Testis (tissue), 2 donors: ENCODE measurements at regions not wholly inside any gene's neighbourhood (a gene's known extent, or its start where the extent isn't known, plus 50 kb on each side); places are given as distances from the start of the nearest gene placed in this dataset.

ENCODE experiments used
- DNase-seq: peaks from one replicate; pipeline ENCODE4 v3.0.0-alpha.2; 2019
- H3K27ac ChIP-seq, 2 donors: fragments of 200-600 bp; sonication (generic); one replicate each; pipeline ENCODE4 v1.5.1; 2019
- H3K27me3 ChIP-seq: fragments of 200-600 bp; sonication (generic); one replicate; pipeline ENCODE4 v1.5.1; 2019
- H3K36me3 ChIP-seq: fragments of 200-600 bp; sonication (generic); one replicate; pipeline ENCODE4 v1.5.1; 2017; ENCODE audit warnings: low read depth; ENCODE audit errors: missing control alignments
- H3K4me1 ChIP-seq: fragments of 200-600 bp; sonication (generic); one replicate; pipeline ENCODE4 v1.5.1; 2019
- H3K4me3 ChIP-seq, 2 donors: fragments of 200-600 bp; sonication (generic); one replicate each; pipeline ENCODE4 v1.5.1; 2017 to 2019
- H3K9me3 ChIP-seq: fragments of 200-600 bp; sonication (generic); one replicate; pipeline ENCODE4 v1.5.1; 2017
- CTCF ChIP-seq, 3 experiments: fragments of 450-650 bp in 2 of 3; fragments of 200-600 bp in 1 of 3; sonication (generic) in 1 of 3; IDR thresholded peaks; one replicate each; pipeline ENCODE4 v1.5.1; 2016 to 2019; ENCODE audit warnings: antibody characterized with exemption in 3 of 3, mild to moderate bottlenecking in 2 of 3, moderate library complexity in 1 of 3
- POLR2A ChIP-seq: fragments of 450-650 bp; IDR thresholded peaks from one replicate; pipeline ENCODE4 v1.6.1; 2017; ENCODE audit warnings: antibody characterized with exemption, mild to moderate bottlenecking, moderate library complexity
- WGBS, 2 donors: methylation state at CpG; one replicate each; pipeline ENCODE4 v1.1.5; 2018; 5-methylcytosine and 5-hydroxymethylcytosine counted together
- intact Hi-C: fragments of 100-400 bp; cut with DNase I; formaldehyde crosslinking; loops from one replicate; pipeline ENCODE4 v1.15.1; 2023; ENCODE audit warnings: low total_unique reads

GRCh38 chr5:25419684-25420083 is 774.9 kb upstream of the CDH10 start:
- H3K27me3 ChIP-seq: no peaks in the 10 kb centered on the region
- 96 to 97% methylated on average over 2 of the region's 2 CpGs for WGBS, 2 donors
- no peaks in the 10 kb centered on the region for H3K36me3 ChIP-seq
- H3K4me3 ChIP-seq: no peak overlapping the region
- DNase-seq: no peak
- no peak overlapping the region for H3K27ac ChIP-seq
- H3K4me1 ChIP-seq: no peaks in the 10 kb centered on the region
- no peaks in the 10 kb centered on the region for H3K9me3 ChIP-seq
- TF ChIP-seq CTCF (IDR thresholded peaks at IDR 0.05) (no peak), POLR2A (no peak)
- intact Hi-C loops: no loop called here

GRCh38 chr5:25418978-25419377 is 774.2 kb upstream of the CDH10 start:
- H3K9me3 ChIP-seq: no peaks in the 10 kb centered on the region
- TF ChIP-seq POLR2A (no peak), CTCF (IDR thresholded peaks at IDR 0.05) (no peak)
- H3K4me1 ChIP-seq: no peaks in the 10 kb centered on the region
- intact Hi-C loops: no loop called here
- no peaks in the 10 kb centered on the region for H3K27me3 ChIP-seq
- H3K27ac ChIP-seq: no peak overlapping the region
- no peaks in the 10 kb centered on the region for H3K36me3 ChIP-seq
- WGBS, 2 donors: 68 to 78% methylated on average over 3 of the region's 3 CpGs
- no peak for DNase-seq
- no peak overlapping the region for H3K4me3 ChIP-seq

DNA sequence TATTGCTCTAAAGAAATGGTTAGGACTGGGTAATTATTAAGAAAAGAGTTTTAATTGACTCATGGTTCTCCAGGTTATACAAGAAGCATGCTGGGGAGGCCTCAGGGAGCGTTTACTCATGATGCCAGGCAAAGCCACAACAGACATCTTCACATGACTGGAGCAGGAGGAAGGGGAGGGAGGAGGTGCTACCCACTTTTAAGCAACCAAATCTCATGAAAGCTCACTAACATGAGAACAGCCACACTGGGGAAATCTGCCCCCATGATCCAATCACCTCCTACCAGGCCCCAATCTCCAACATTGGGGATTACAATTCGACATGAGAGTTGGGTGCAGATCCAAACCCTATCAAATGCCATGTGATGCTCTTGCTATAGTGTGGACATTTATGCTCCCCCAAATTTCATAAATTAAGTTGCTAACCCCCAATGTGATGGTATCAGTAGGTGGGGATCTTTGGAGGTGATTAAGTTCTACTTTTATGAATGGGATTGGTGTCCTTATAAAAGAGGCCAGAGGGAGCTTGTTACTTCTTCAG is 773.6 kb upstream of the CDH10 start:
- 76 to 83% methylated on average over 2 of the region's 2 CpGs for WGBS, 2 donors
- no peaks in the 10 kb centered on the region for H3K36me3 ChIP-seq
- intact Hi-C loops: no loop called here
- no peaks in the 10 kb centered on the region for H3K4me1 ChIP-seq
- TF ChIP-seq CTCF (IDR thresholded peaks at IDR 0.05) (no peak), POLR2A (no peak)
- no peaks in the 10 kb centered on the region for H3K9me3 ChIP-seq
- H3K27me3 ChIP-seq: no peaks in the 10 kb centered on the region
- no peak for DNase-seq
- no peak overlapping the region for H3K4me3 ChIP-seq
- no peak overlapping the region for H3K27ac ChIP-seq

GRCh38 chr5:25416960-25417359 is 772.2 kb upstream of the CDH10 start:
- DNase-seq: no peak
- Histone ChIP-seq H3K36me3 (no peaks in the 10 kb centered on the region), H3K27ac (no peak overlapping the region), H3K27me3 (no peaks in the 10 kb centered on the region), H3K9me3 (no peaks in the 10 kb centered on the region), H3K4me3 (no peak overlapping the region), H3K4me1 (no peaks in the 10 kb centered on the region)
- no peak for TF ChIP-seq CTCF (IDR thresholded peaks at IDR 0.05)
- TF ChIP-seq POLR2A: no peak
- WGBS, 2 donors: 64 to 67% methylated on average over 4 of the region's 4 CpGs
- intact Hi-C loops: no loop called here

DNA sequence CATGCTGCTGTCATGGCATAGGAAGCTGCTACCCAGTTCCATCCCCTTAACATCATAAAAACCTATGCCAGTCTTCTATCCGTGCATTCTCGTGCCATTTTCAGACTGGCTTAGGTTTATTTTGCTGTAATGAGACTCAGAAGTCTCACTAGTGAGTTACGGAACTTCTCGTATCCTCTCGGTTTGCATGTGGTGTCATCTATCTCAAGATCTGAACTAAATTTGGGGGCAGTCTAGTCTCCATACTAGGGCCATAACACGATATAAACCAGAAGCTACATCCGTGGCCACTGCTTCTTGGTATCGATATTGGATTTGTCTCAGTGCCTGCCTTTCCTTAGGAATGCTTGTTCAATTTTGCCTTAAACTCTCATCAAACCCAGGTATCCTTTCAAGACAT is 771.2 kb upstream of the CDH10 start:
- no peak overlapping the region for H3K4me3 ChIP-seq
- no peaks in the 10 kb centered on the region for H3K4me1 ChIP-seq
- H3K36me3 ChIP-seq: no peaks in the 10 kb centered on the region
- H3K27ac ChIP-seq: no peak overlapping the region
- H3K9me3 ChIP-seq: no peaks in the 10 kb centered on the region
- no peak for DNase-seq
- H3K27me3 ChIP-seq: no peaks in the 10 kb centered on the region
- intact Hi-C loops: no loop called here
- WGBS, 2 donors: 74 to 80% methylated on average over 8 of the region's 8 CpGs
- no peak for TF ChIP-seq POLR2A
- TF ChIP-seq CTCF (IDR thresholded peaks at IDR 0.05): no peak
